ENCODE measurements at regions not wholly inside any gene's neighbourhood (a gene's known extent, or its start where the extent isn't known, plus 50 kb on each side); places are given as distances from the start of the nearest gene placed in this dataset.

DNA sequence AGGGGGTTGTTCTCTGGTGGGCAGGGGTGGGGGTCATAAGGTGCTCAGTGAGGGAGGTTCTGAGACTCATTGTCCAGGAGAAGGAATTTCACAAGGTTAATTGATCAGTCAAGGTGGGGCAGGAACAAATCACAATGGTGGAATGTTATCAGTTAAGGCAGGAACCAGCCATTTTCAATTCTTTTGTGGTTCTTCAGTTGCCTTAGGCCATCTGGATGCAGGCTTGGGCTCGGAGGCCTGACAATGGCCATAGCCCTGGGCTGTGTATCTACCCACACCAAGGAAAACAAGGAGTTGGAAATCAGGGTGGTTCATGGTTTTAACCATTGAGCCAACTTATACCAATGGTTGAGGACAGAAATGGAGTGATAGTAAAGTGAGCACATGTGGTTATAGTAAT lies 1221.8 kb downstream of the TYW1 start:
- TF ChIP-seq, protein P1, sequence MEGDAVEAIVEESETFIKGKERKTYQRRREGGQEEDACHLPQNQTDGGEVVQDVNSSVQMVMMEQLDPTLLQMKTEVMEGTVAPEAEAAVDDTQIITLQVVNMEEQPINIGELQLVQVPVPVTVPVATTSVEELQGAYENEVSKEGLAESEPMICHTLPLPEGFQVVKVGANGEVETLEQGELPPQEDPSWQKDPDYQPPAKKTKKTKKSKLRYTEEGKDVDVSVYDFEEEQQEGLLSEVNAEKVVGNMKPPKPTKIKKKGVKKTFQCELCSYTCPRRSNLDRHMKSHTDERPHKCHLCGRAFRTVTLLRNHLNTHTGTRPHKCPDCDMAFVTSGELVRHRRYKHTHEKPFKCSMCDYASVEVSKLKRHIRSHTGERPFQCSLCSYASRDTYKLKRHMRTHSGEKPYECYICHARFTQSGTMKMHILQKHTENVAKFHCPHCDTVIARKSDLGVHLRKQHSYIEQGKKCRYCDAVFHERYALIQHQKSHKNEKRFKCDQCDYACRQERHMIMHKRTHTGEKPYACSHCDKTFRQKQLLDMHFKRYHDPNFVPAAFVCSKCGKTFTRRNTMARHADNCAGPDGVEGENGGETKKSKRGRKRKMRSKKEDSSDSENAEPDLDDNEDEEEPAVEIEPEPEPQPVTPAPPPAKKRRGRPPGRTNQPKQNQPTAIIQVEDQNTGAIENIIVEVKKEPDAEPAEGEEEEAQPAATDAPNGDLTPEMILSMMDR (conservative IDR thresholded peaks at IDR 0.05), result no peak
- no peak for TF ChIP-seq ZFX (IDR thresholded peaks at IDR 0.05)

Data from C4-2B (cell line).